BJ (cell line): ENCODE measurements at regions not wholly inside any gene's neighbourhood (a gene's known extent, or its start where the extent isn't known, plus 50 kb on each side); places are given as distances from the start of the nearest gene placed in this dataset.
A peak's percentile ranks its signal among the peaks of the same experiment; 100 is the strongest.

ENCODE experiments used
- CTCF ChIA-PET: fragments of 350-600 bp; formaldehyde crosslinking; extraction: SDS; loops from one replicate; lab custom pipeline; 2021; ENCODE audit warnings: antibody characterized with exemption, inconsistent platforms; lab: Yijun Ruan, JAX
- POLR2A ChIA-PET: fragments of 300-600 bp; sonication (Branson Sonifier 250); formaldehyde crosslinking; extraction: SDS; loops from one replicate; lab custom pipeline; 2021; ENCODE audit warnings: antibody characterized with exemption; lab: Charles Lee
- DNase-seq: peaks from one replicate; pipeline ENCODE4 v3.0.0-alpha.2; 2011; ENCODE audit warnings: low read depth
- H3K27me3 ChIP-seq: 2 replicates; pipeline ENCODE4 v1.6.0; 2011; ENCODE audit warnings: low read length; ENCODE audit not compliant: control insufficient read depth, insufficient read depth
- H3K36me3 ChIP-seq: 2 replicates; pipeline ENCODE4 v1.5.1; 2011; ENCODE audit warnings: low read length; ENCODE audit not compliant: control insufficient read depth, insufficient read depth
- H3K4me3 ChIP-seq: 2 replicates; pipeline ENCODE4 v1.5.1; 2011; ENCODE audit warnings: low read depth, mild to moderate bottlenecking, control low read depth, low read length
- CTCF ChIP-seq: IDR thresholded peaks from 2 replicates; pipeline ENCODE4 v1.5.1; 2011; ENCODE audit warnings: low read depth, mild to moderate bottlenecking, control low read depth, inconsistent platforms, low read length, moderate library complexity; ENCODE audit not compliant: insufficient read depth

GRCh38 chr6:144599615-144600014 lies 314.5 kb downstream of the UTRN start:
- no peaks in the 10 kb centered on the region for H3K36me3 ChIP-seq
- H3K27me3 ChIP-seq = no peaks in the 10 kb centered on the region
- no peak for TF ChIP-seq CTCF
- CTCF ChIA-PET = no interaction called here
- H3K4me3 ChIP-seq = no peak overlapping the region
- DNase-seq = no peak
- POLR2A ChIA-PET = no interaction called here

- Histone ChIP-seq H3K4me3 (no peak overlapping the region), H3K27me3 (no peaks in the 10 kb centered on the region), H3K36me3 (no peaks in the 10 kb centered on the region)
- peak; percentile 74 for DNase-seq
- ChIA-PET POLR2A (no interaction called here), CTCF (no interaction called here)
- TF ChIP-seq CTCF = no peak
Observed at GRCh38 chr6:144601221-144601620, 316.1 kb downstream of the UTRN start.

- no peaks in the 10 kb centered on the region for H3K36me3 ChIP-seq
- no peak overlapping the region for H3K4me3 ChIP-seq
- no peak for TF ChIP-seq CTCF
- no peak for DNase-seq
- H3K27me3 ChIP-seq = no peaks in the 10 kb centered on the region
- POLR2A ChIA-PET = no interaction called here
- CTCF ChIA-PET = interaction anchor here (1.1 kb wide), 1 partner anchor 15 kb away, joined by 4 read pairs; no protein-coding TSS in a partner anchor
Observed at GRCh38 chr6:144602523-144603180, 317.5 kb downstream of the UTRN start.

GRCh38 chr6:144606083-144606482 lies 320.9 kb downstream of the UTRN start:
- TF ChIP-seq CTCF = no peak
- Histone ChIP-seq H3K36me3 (no peaks in the 10 kb centered on the region), H3K27me3 (no peaks in the 10 kb centered on the region), H3K4me3 (no peak overlapping the region)
- POLR2A ChIA-PET = no interaction called here
- no peak for DNase-seq
- CTCF ChIA-PET = no interaction called here

GRCh38 chr6:144607998-144608735 lies 323.0 kb downstream of the UTRN start:
- TF ChIP-seq CTCF = no peak
- no peaks in the 10 kb centered on the region for H3K27me3 ChIP-seq
- DNase-seq = no peak
- no peaks in the 10 kb centered on the region for H3K36me3 ChIP-seq
- no peak overlapping the region for H3K4me3 ChIP-seq
- ChIA-PET CTCF (no interaction called here), POLR2A (no interaction called here)
